ENCODE measurements at regions not wholly inside any gene's neighbourhood (a gene's known extent, or its start where the extent isn't known, plus 50 kb on each side); places are given as distances from the start of the nearest gene placed in this dataset.

GRCh38 chrX:16476009-16476408, 173.9 kb upstream of the S100G start:
- Mint-ChIP-seq H3K4me1 (ENCODE audit: unreplicated experiment) (peaks cover 11% of the 10 kb centered on the region), H3K36me3 (ENCODE audit: unreplicated experiment) (no peaks in the 10 kb centered on the region), H3K27me3 (ENCODE audit: unreplicated experiment) (no peaks in the 10 kb centered on the region), H3K4me3 (ENCODE audit: unreplicated experiment) (no peak overlapping the region), H3K27ac (ENCODE audit: unreplicated experiment) (no peak overlapping the region), H3K9me3 (ENCODE audit: unreplicated experiment) (peaks cover 4% of the 10 kb centered on the region)
- DNase-seq (ENCODE audit: extremely low spot score, unreplicated experiment): no peak
- no peak for TF ChIP-seq CTCF (IDR thresholded peaks at IDR 0.05)

- peaks cover 11% of the 10 kb centered on the region for H3K4me1 Mint-ChIP-seq (ENCODE audit: unreplicated experiment)
- no peaks in the 10 kb centered on the region for H3K36me3 Mint-ChIP-seq (ENCODE audit: unreplicated experiment)
- no peak overlapping the region for H3K27ac Mint-ChIP-seq (ENCODE audit: unreplicated experiment)
- H3K27me3 Mint-ChIP-seq (ENCODE audit: unreplicated experiment): no peaks in the 10 kb centered on the region
- peaks cover 4% of the 10 kb centered on the region for H3K9me3 Mint-ChIP-seq (ENCODE audit: unreplicated experiment)
- no peak for TF ChIP-seq CTCF (IDR thresholded peaks at IDR 0.05)
- DNase-seq (ENCODE audit: extremely low spot score, unreplicated experiment): no peak
- no peak overlapping the region for H3K4me3 Mint-ChIP-seq (ENCODE audit: unreplicated experiment)
Measured at GRCh38 chrX:16476692-16477091, 173.3 kb upstream of the S100G start.

GRCh38 chrX:16479206-16479869, 170.6 kb upstream of the S100G start:
- Mint-ChIP-seq H3K4me3 (ENCODE audit: unreplicated experiment) (no peak overlapping the region), H3K36me3 (ENCODE audit: unreplicated experiment) (no peaks in the 10 kb centered on the region), H3K4me1 (ENCODE audit: unreplicated experiment) (peaks cover 18% of the 10 kb centered on the region), H3K9me3 (ENCODE audit: unreplicated experiment) (peaks cover 4% of the 10 kb centered on the region), H3K27ac (ENCODE audit: unreplicated experiment) (no peak overlapping the region), H3K27me3 (ENCODE audit: unreplicated experiment) (no peaks in the 10 kb centered on the region)
- no peak for DNase-seq (ENCODE audit: extremely low spot score, unreplicated experiment)
- no peak for TF ChIP-seq CTCF (IDR thresholded peaks at IDR 0.05)

- H3K27me3 Mint-ChIP-seq (ENCODE audit: unreplicated experiment): no peaks in the 10 kb centered on the region
- H3K27ac Mint-ChIP-seq (ENCODE audit: unreplicated experiment): no peak overlapping the region
- TF ChIP-seq CTCF (IDR thresholded peaks at IDR 0.05): no peak
- H3K4me3 Mint-ChIP-seq (ENCODE audit: unreplicated experiment): no peak overlapping the region
- DNase-seq (ENCODE audit: extremely low spot score, unreplicated experiment): no peak
- H3K36me3 Mint-ChIP-seq (ENCODE audit: unreplicated experiment): no peaks in the 10 kb centered on the region
- H3K9me3 Mint-ChIP-seq (ENCODE audit: unreplicated experiment): no peaks in the 10 kb centered on the region
- H3K4me1 Mint-ChIP-seq (ENCODE audit: unreplicated experiment): peaks cover 25% of the 10 kb centered on the region
Measured at GRCh38 chrX:16480049-16480448, 169.9 kb upstream of the S100G start.

- no peak for TF ChIP-seq CTCF (IDR thresholded peaks at IDR 0.05)
- no peaks in the 10 kb centered on the region for H3K27me3 Mint-ChIP-seq (ENCODE audit: unreplicated experiment)
- peak overlapping the region; percentile 19 for H3K27ac Mint-ChIP-seq (ENCODE audit: unreplicated experiment)
- H3K4me1 Mint-ChIP-seq (ENCODE audit: unreplicated experiment): peaks cover 19% of the 10 kb centered on the region
- H3K9me3 Mint-ChIP-seq (ENCODE audit: unreplicated experiment): peaks cover 4% of the 10 kb centered on the region
- H3K4me3 Mint-ChIP-seq (ENCODE audit: unreplicated experiment): no peak overlapping the region
- H3K36me3 Mint-ChIP-seq (ENCODE audit: unreplicated experiment): no peaks in the 10 kb centered on the region
- no peak for DNase-seq (ENCODE audit: extremely low spot score, unreplicated experiment)
Measured at GRCh38 chrX:16484338-16484737, 165.6 kb upstream of the S100G start.

All from osteocyte (in vitro differentiated cells).